ENCODE measurements at regions not wholly inside any gene's neighbourhood (a gene's known extent, or its start where the extent isn't known, plus 50 kb on each side); places are given as distances from the start of the nearest gene placed in this dataset.

- no peak for DNase-seq
- no peak overlapping the region for H3K27ac ChIP-seq (ENCODE audit: insufficient read depth, low read length, poor library complexity, severe bottlenecking)
Measured at GRCh38 chr13:53216773-53217172, 188.2 kb downstream of the OLFM4 start.

GRCh38 chr13:53217194-53217593 lies 188.6 kb downstream of the OLFM4 start:
- no peak for DNase-seq
- H3K9me3 ChIP-seq (ENCODE audit: control insufficient read depth, low read length) = no peaks in the 10 kb centered on the region
- H3K4me3 ChIP-seq (ENCODE audit: insufficient read depth, low read depth, low read length, poor library complexity, severe bottlenecking) = no peak overlapping the region
- H3K36me3 ChIP-seq (ENCODE audit: control insufficient read depth, insufficient read depth, low read length) = no peaks in the 10 kb centered on the region
- H3K4me1 ChIP-seq (ENCODE audit: control insufficient read depth, insufficient read depth, low read length, poor library complexity, severe bottlenecking) = no peaks in the 10 kb centered on the region
- no peak overlapping the region for H3K27ac ChIP-seq (ENCODE audit: insufficient read depth, low read length, poor library complexity, severe bottlenecking)
- no peaks in the 10 kb centered on the region for H3K27me3 ChIP-seq (replicated peaks; ENCODE audit: control insufficient read depth, insufficient read depth, low read length, poor library complexity, severe bottlenecking)

More at GRCh38 chr13:53216773-53217172, 188.2 kb downstream of the OLFM4 start:
- H3K9me3 ChIP-seq (ENCODE audit: control insufficient read depth, low read length) = no peaks in the 10 kb centered on the region
- no peaks in the 10 kb centered on the region for H3K36me3 ChIP-seq (ENCODE audit: control insufficient read depth, insufficient read depth, low read length)
- no peaks in the 10 kb centered on the region for H3K4me1 ChIP-seq (ENCODE audit: control insufficient read depth, insufficient read depth, low read length, poor library complexity, severe bottlenecking)
- no peaks in the 10 kb centered on the region for H3K27me3 ChIP-seq (replicated peaks; ENCODE audit: control insufficient read depth, insufficient read depth, low read length, poor library complexity, severe bottlenecking)
- H3K4me3 ChIP-seq (ENCODE audit: insufficient read depth, low read depth, low read length, poor library complexity, severe bottlenecking) = no peak overlapping the region

- Histone ChIP-seq H3K27ac (ENCODE audit: insufficient read depth, low read length, poor library complexity, severe bottlenecking) (no peak overlapping the region), H3K4me3 (ENCODE audit: insufficient read depth, low read depth, low read length, poor library complexity, severe bottlenecking) (no peak overlapping the region), H3K9me3 (ENCODE audit: control insufficient read depth, low read length) (no peaks in the 10 kb centered on the region), H3K27me3 (replicated peaks; ENCODE audit: control insufficient read depth, insufficient read depth, low read length, poor library complexity, severe bottlenecking) (no peaks in the 10 kb centered on the region), H3K36me3 (ENCODE audit: control insufficient read depth, insufficient read depth, low read length) (no peaks in the 10 kb centered on the region), H3K4me1 (ENCODE audit: control insufficient read depth, insufficient read depth, low read length, poor library complexity, severe bottlenecking) (no peaks in the 10 kb centered on the region)
- no peak for DNase-seq
Measured at GRCh38 chr13:53220038-53220437, 191.4 kb downstream of the OLFM4 start.

- Histone ChIP-seq H3K9me3 (ENCODE audit: control insufficient read depth, low read length) (no peaks in the 10 kb centered on the region), H3K27me3 (replicated peaks; ENCODE audit: control insufficient read depth, insufficient read depth, low read length, poor library complexity, severe bottlenecking) (no peaks in the 10 kb centered on the region), H3K27ac (ENCODE audit: insufficient read depth, low read length, poor library complexity, severe bottlenecking) (no peak overlapping the region), H3K4me1 (ENCODE audit: control insufficient read depth, insufficient read depth, low read length, poor library complexity, severe bottlenecking) (no peaks in the 10 kb centered on the region), H3K4me3 (ENCODE audit: insufficient read depth, low read depth, low read length, poor library complexity, severe bottlenecking) (no peak overlapping the region), H3K36me3 (ENCODE audit: control insufficient read depth, insufficient read depth, low read length) (no peaks in the 10 kb centered on the region)
- DNase-seq = no peak
Measured at GRCh38 chr13:53237696-53238095, 209.1 kb downstream of the OLFM4 start.

GRCh38 chr13:53238261-53238660 lies 209.6 kb downstream of the OLFM4 start:
- no peak for DNase-seq
- no peaks in the 10 kb centered on the region for H3K9me3 ChIP-seq (ENCODE audit: control insufficient read depth, low read length)

GRCh38 chr13:53240401-53241025 lies 211.9 kb downstream of the OLFM4 start:
- H3K4me1 ChIP-seq (ENCODE audit: control insufficient read depth, insufficient read depth, low read length, poor library complexity, severe bottlenecking) = no peaks in the 10 kb centered on the region
- H3K36me3 ChIP-seq (ENCODE audit: control insufficient read depth, insufficient read depth, low read length) = no peaks in the 10 kb centered on the region
- no peak overlapping the region for H3K27ac ChIP-seq (ENCODE audit: insufficient read depth, low read length, poor library complexity, severe bottlenecking)
- H3K27me3 ChIP-seq (replicated peaks; ENCODE audit: control insufficient read depth, insufficient read depth, low read length, poor library complexity, severe bottlenecking) = no peaks in the 10 kb centered on the region
- H3K4me3 ChIP-seq (ENCODE audit: insufficient read depth, low read depth, low read length, poor library complexity, severe bottlenecking) = no peak overlapping the region
- DNase-seq = no peak
- H3K9me3 ChIP-seq (ENCODE audit: control insufficient read depth, low read length) = no peaks in the 10 kb centered on the region

More at GRCh38 chr13:53238261-53238660, 209.6 kb downstream of the OLFM4 start:
- H3K4me3 ChIP-seq (ENCODE audit: insufficient read depth, low read depth, low read length, poor library complexity, severe bottlenecking) = no peak overlapping the region
- H3K36me3 ChIP-seq (ENCODE audit: control insufficient read depth, insufficient read depth, low read length) = no peaks in the 10 kb centered on the region
- H3K4me1 ChIP-seq (ENCODE audit: control insufficient read depth, insufficient read depth, low read length, poor library complexity, severe bottlenecking) = no peaks in the 10 kb centered on the region
- no peaks in the 10 kb centered on the region for H3K27me3 ChIP-seq (replicated peaks; ENCODE audit: control insufficient read depth, insufficient read depth, low read length, poor library complexity, severe bottlenecking)
- no peak overlapping the region for H3K27ac ChIP-seq (ENCODE audit: insufficient read depth, low read length, poor library complexity, severe bottlenecking)

- no peak for DNase-seq
- H3K36me3 ChIP-seq (ENCODE audit: control insufficient read depth, insufficient read depth, low read length) = no peaks in the 10 kb centered on the region
- H3K9me3 ChIP-seq (ENCODE audit: control insufficient read depth, low read length) = no peaks in the 10 kb centered on the region
- no peak overlapping the region for H3K4me3 ChIP-seq (ENCODE audit: insufficient read depth, low read depth, low read length, poor library complexity, severe bottlenecking)
- H3K27ac ChIP-seq (ENCODE audit: insufficient read depth, low read length, poor library complexity, severe bottlenecking) = no peak overlapping the region
- no peaks in the 10 kb centered on the region for H3K27me3 ChIP-seq (replicated peaks; ENCODE audit: control insufficient read depth, insufficient read depth, low read length, poor library complexity, severe bottlenecking)
- no peaks in the 10 kb centered on the region for H3K4me1 ChIP-seq (ENCODE audit: control insufficient read depth, insufficient read depth, low read length, poor library complexity, severe bottlenecking)
Measured at GRCh38 chr13:53241891-53242348, 213.3 kb downstream of the OLFM4 start.

- Histone ChIP-seq H3K27me3 (replicated peaks; ENCODE audit: control insufficient read depth, insufficient read depth, low read length, poor library complexity, severe bottlenecking) (no peaks in the 10 kb centered on the region), H3K9me3 (ENCODE audit: control insufficient read depth, low read length) (no peaks in the 10 kb centered on the region), H3K4me1 (ENCODE audit: control insufficient read depth, insufficient read depth, low read length, poor library complexity, severe bottlenecking) (no peaks in the 10 kb centered on the region), H3K4me3 (ENCODE audit: insufficient read depth, low read depth, low read length, poor library complexity, severe bottlenecking) (no peak overlapping the region), H3K36me3 (ENCODE audit: control insufficient read depth, insufficient read depth, low read length) (no peaks in the 10 kb centered on the region), H3K27ac (ENCODE audit: insufficient read depth, low read length, poor library complexity, severe bottlenecking) (no peak overlapping the region)
- DNase-seq = no peak
Measured at GRCh38 chr13:53249236-53249635, 220.6 kb downstream of the OLFM4 start.

- H3K4me3 ChIP-seq (ENCODE audit: insufficient read depth, low read depth, low read length, poor library complexity, severe bottlenecking) = no peak overlapping the region
- no peaks in the 10 kb centered on the region for H3K36me3 ChIP-seq (ENCODE audit: control insufficient read depth, insufficient read depth, low read length)
- no peak for DNase-seq
Measured at GRCh38 chr13:53250272-53250875, 221.8 kb downstream of the OLFM4 start.

GRCh38 chr13:53250977-53251376 lies 222.4 kb downstream of the OLFM4 start:
- no peak overlapping the region for H3K4me3 ChIP-seq (ENCODE audit: insufficient read depth, low read depth, low read length, poor library complexity, severe bottlenecking)
- H3K27me3 ChIP-seq (replicated peaks; ENCODE audit: control insufficient read depth, insufficient read depth, low read length, poor library complexity, severe bottlenecking) = no peaks in the 10 kb centered on the region
- no peaks in the 10 kb centered on the region for H3K9me3 ChIP-seq (ENCODE audit: control insufficient read depth, low read length)
- no peaks in the 10 kb centered on the region for H3K36me3 ChIP-seq (ENCODE audit: control insufficient read depth, insufficient read depth, low read length)
- no peaks in the 10 kb centered on the region for H3K4me1 ChIP-seq (ENCODE audit: control insufficient read depth, insufficient read depth, low read length, poor library complexity, severe bottlenecking)
- no peak overlapping the region for H3K27ac ChIP-seq (ENCODE audit: insufficient read depth, low read length, poor library complexity, severe bottlenecking)
- no peak for DNase-seq

More at GRCh38 chr13:53250272-53250875, 221.8 kb downstream of the OLFM4 start:
- no peaks in the 10 kb centered on the region for H3K27me3 ChIP-seq (replicated peaks; ENCODE audit: control insufficient read depth, insufficient read depth, low read length, poor library complexity, severe bottlenecking)
- no peaks in the 10 kb centered on the region for H3K4me1 ChIP-seq (ENCODE audit: control insufficient read depth, insufficient read depth, low read length, poor library complexity, severe bottlenecking)
- no peaks in the 10 kb centered on the region for H3K9me3 ChIP-seq (ENCODE audit: control insufficient read depth, low read length)
- H3K27ac ChIP-seq (ENCODE audit: insufficient read depth, low read length, poor library complexity, severe bottlenecking) = no peak overlapping the region
